Bone marrow (tissue), 2 donors: ENCODE measurements at regions not wholly inside any gene's neighbourhood (a gene's known extent, or its start where the extent isn't known, plus 50 kb on each side); places are given as distances from the start of the nearest gene placed in this dataset.
"Not testable (repeated sequence)": the region's sequence is repeated elsewhere in the genome, so short reads cannot be mapped to it uniquely, and the experiment has no call there.

Experiments used
- DNase-seq, 2 donors: peaks; one replicate each; lab custom pipeline; 2025; lab: John Stamatoyannopoulos, UW

DNA sequence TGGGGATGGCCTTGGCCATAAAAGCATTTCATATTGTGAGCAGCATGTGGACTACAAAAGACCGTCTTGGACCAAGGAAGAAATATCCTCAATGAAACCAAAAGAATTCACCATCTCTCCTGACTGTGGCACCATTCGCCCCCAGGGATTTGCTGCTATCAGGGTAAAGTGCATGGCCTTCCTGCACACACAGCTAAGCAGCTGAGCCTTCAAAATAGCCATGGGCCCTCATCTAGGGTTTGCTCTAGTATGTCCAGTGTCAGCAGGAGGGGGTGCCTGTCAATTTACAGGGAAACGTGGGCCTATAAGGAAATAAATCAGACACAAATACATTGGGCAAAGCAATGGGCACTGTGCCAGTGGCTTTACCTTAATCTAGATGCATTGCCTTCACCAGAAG is 296.6 kb upstream of the NBPF12 start:
- DNase-seq, result not testable (repeated sequence)

DNA sequence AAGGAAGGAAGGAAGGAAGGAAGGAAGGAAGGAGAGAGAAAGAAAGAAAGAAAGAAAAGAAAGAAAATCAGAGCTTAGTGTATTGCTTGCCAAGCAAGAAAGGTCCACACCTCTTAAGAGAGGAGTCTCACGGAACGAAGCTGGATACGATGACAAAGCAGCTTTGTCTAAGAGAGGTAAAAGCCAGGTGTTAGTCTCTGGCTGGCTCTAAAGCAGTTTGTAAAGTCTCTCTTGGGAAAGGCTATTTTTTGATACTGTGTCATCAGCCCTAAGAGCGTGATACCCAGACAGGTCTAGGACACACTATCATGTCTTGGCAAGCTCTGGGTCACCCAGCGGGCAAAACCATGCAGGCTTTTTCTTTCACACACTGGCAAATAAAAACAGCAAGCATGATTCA is 297.5 kb upstream of the NBPF12 start:
- DNase-seq, result not testable (repeated sequence)

DNA sequence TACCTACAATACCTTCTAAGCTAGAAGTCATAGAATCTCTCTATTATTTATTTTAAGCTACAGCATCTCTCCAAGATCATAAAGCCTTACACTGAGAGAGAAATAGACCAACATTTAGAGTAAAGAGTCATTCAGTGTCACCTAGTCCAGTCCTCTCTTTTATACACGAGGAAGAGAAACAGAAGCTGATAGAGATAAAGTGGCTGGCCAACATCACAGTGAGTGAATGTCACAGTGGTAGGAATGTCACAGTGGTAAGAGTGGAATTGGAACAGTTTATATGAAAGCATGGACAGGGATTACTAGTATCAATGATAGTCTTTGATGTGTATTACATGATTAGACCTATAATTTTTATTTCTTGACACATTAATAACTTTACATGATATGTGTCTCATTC is 307.8 kb upstream of the NBPF12 start:
- DNase-seq, result not testable (repeated sequence)

DNA sequence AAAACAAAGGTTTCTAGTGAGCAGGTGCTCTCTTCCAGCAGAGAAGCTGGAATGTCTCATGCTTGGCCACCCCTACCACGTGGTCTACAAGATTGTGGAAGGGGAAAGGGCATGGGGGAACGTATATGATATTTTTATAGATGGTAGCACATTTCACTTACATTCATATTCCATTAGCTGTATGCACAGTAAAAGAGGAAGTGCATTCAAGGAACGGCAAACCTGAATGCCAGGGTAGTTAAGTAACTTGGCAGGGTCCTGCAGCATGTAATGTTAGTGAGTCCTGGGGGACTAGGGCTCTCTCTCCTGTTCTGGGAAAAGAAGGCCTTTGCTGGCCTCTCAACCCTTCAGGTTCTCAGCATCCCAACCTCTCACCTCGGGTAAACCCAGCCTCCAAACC is 319.5 kb upstream of the NBPF12 start:
- DNase-seq, result not testable (repeated sequence)

DNA sequence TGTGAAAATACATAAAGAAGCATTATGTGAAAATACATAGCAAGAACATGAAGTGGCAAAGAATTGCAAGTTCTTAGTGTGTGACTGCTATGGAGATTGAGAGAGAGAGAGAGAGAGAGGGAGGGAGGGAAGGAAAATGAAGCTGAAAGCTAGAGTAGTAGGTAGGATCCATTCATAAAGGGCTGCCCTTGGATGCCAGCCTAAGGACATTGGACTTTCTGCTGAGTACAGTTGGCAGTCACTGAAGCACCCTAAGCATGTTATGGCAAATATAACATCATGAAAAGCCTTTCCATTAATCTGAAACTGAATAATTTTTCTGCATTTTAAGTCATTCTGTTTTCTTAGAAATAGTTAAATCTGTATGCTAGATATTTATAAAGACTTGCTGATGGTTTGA is 333.4 kb upstream of the NBPF12 start:
- DNase-seq, result not testable (repeated sequence)

DNA sequence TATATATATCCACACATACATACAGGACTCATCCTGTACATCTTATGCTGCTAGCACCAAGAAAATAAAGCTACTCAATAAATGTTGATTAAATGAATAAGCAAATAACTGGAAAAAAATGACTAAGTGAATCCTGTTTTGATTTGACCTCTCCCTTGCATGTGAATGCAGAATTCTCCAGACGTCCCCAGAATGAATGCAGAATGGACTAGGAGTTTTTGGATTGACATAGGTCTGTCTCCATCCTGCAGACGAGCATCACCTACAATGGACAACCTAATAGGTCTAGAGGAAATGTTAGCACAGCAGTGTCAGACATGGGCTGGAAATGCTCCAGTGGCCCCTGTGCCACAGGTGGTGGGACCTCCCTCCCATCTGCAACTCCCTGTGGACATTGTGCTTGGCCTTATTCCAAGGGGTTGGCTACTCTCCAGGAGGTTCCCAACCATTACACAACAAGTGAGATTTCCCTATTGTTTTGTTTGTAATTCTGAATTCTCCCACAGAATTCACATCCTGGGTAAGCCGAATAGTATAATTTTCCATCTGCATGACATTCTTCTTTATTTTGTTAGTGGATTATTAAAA is 337.3 kb upstream of the NBPF12 start:
- DNase-seq, result not testable (repeated sequence)

DNA sequence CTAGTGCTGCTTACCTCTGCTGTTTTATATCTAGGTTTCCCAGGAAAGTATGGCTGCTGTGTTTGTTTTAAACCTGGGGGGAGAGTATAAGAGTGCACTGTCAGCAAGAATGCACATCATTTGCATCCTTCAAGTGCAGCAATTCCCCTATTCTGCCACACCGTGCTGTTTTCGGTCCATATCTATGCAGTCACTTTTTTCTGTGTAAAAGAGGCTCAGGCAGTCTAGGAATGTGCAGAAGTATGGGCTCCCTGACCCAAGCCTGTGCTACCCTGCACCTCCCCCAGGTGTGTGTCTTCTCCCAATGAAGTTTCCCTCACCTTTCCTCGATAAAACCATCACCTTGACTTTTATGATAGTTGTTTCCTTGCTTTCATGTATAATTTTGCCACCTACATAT is 338.2 kb upstream of the NBPF12 start:
- not testable (repeated sequence) for DNase-seq

DNA sequence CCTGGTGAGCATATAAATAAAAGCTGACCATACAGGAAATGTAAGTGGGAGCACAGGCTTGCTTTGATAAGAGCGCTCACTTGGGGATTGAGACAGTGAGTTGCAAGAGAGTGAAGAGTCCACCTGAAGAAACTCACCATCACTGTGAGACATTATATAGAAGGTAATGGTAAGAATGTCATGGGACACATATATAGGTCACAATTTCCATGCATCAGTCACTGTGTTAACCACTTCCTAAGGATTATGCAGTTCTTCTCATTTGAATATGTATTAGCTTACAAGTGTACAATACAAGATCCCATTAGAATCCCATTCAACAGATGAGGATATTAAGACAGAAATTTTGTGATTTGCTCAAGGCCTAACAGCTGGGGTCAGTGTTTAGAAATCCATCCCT is 352.4 kb upstream of the NOTCH2NLA start:
- not testable (repeated sequence) for DNase-seq

DNA sequence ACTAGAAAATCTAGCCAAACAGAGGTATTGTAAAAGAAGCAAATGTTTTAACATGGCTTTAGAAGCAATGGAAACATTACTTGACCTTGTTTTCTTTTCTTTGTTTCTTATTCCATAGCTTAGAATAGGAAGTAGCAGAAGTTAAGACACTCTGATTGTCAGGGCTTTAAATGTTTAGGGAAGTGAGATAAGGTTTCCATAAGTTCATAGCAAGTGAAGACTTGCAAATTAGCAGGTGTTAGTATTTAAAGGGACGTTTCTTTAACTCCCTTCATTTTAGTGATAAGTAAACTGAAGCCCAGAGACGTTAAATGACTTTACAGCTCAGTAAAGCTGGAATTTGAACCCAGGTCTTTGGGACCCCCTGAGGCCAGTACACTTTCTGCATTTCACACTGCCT is 338.7 kb upstream of the NOTCH2NLA start:
- DNase-seq, result not testable (repeated sequence)

DNA sequence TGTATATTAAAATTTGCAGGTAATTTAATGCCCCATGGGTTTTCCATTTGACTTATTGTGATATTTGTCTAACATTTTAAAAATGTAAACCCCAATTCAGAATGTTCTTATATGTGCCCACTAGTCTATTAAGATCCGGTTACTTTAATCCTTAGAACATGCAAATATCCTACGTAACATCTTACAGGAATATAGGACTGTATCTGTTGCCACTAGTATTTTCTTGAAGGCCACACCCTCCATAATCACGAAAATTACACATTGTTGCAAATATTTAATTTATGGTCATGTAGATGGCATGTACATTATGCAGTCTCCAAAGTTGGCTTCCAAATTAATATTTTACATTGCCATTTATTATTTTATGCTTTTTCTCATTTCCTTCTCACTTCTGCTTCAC is 329.2 kb upstream of the NOTCH2NLA start:
- not testable (repeated sequence) for DNase-seq

DNA sequence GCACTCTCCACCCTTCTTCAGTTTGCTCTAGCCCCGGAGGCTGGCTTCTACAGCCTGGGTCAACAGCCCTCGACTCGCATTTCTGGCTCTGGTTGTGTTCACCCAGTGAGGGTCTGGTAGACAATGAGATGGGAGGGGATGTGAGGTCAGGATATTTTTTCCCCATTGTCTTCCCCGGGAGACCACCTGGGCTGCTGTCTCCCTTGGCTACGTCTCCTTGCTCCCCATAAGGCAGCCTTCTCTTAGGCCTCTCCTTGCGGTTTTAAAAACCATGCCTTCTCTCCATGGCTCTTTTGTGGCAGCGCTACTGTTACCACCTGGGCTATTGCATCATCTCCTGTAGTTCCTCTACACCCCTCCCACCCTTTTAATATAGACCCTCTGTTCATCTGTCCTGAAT is 327.6 kb upstream of the NOTCH2NLA start:
- DNase-seq, result not testable (repeated sequence)

DNA sequence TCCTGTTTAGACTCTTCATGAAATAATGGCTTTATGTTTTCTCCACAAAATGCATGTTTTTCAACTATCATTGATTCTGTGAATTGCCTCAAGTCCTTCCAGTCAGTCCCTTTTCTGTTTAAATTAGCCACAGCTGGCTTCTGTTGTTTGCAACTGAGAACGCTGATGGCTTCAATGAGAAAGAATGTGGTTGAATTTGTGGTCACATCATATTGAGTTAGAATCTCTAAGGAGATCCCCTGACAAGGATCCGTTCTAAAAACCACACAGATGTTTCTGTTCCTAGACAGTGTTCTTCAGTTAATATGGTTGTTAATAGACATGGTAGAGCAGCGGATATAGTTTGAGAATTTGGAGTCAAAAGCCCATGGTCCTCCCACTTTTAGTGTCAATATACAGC is 323.6 kb upstream of the NOTCH2NLA start:
- DNase-seq, result not testable (repeated sequence)

DNA sequence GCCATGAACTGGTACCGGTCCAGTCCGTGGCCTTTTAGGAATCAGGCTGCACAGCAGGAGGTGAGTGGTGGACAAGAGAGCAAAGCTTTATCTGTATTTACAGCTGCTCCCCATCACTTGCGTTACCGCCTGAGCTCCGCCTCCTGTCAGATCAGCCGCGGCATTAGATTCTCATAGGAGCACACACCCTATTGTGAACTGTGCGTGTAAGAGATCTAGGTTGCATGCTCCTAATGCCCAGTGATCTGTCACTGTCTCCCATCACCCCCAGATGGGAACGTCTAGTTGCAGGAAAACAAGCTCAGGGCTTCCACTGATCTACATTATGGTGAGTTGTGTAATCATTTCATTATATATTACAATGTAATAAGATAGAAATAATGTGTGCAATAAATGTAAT is 319.9 kb upstream of the NOTCH2NLA start:
- not testable (repeated sequence) for DNase-seq

DNA sequence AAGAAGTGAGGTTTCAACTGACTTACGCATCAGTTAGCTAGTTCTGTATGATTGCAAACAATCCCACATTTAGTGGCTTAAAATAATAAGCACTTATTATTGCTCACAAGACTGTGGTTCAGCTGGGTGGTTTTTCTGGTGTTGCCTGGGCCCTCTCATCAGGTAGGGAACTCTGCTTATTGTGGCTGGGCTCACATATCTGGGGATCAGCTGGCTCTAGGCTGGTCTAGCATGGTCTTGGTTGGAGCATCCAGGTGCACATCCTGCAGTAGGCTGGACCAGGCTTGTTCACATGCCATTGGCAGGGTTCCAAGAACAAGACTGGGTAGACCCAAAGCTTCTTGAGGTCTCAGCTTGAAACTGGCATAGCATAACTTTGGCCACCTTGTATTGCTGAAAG is 317.4 kb upstream of the NOTCH2NLA start:
- DNase-seq, result not testable (repeated sequence)

DNA sequence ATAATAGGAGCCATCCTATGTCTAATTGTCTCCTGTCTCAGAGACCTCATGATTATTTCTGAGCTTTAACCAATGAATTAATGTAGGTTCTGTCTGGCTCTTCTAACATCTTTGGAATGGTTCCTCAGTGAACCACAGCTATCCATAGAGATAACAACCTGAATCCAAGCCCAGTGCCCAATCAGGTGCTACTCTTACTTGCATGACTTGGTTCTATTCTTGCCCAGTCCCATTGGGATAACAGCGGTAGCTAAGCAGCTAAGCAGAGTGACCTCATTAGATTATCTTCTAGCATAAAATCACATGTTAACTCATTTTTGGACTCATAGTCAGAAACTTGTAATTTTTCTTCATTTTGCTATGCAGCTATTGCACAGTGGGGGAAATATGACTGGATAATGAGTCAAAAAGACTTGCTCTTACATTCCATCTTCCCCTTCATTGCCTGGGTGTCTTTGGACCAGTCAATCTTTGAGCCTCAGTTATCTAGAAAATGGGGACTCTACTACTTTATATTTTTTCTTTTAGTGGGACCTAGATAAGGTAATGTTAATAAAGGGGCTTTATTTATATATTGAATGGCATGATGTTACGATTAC is 309.1 kb upstream of the NOTCH2NLA start:
- DNase-seq, result not testable (repeated sequence)

DNA sequence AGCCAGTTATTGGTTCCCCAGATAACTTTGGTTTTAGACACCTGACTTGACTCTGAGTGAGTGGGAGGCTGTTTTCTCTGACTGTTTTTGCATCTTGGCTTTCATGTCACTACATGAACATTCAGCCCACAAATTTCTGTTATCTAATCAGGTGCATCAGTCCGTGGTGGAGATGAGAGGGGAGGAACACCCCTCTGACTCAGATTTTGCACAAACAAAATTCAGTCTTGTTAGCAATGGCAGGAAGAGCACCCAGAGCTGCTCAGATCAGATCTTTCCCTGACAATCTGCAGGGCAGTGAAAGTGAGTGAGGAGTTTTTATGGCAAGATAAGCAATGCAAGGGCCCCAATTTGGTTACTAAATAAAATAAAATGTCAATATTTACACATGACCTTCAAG is 307.2 kb upstream of the NOTCH2NLA start:
- not testable (repeated sequence) for DNase-seq

DNA sequence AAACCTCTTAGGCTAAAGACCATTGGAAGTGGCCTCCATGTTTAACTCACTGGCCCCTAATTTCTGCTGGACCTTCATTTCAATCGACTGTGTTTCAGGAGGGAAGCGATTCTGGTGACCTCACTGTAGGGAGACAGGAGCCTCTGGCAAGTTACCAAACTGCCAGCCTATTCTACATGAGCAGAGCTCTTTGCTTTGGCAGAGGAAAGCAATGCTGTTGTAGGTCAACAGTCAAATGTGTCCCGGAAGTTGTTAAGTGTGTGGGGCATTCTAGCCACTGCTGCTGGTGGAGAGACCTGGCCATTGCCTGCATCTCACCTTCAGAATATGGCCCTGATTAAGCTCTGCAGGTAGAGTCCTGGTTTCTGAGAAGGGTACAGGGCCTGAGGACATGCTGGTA is 306.8 kb upstream of the NOTCH2NLA start:
- DNase-seq, result not testable (repeated sequence)

DNA sequence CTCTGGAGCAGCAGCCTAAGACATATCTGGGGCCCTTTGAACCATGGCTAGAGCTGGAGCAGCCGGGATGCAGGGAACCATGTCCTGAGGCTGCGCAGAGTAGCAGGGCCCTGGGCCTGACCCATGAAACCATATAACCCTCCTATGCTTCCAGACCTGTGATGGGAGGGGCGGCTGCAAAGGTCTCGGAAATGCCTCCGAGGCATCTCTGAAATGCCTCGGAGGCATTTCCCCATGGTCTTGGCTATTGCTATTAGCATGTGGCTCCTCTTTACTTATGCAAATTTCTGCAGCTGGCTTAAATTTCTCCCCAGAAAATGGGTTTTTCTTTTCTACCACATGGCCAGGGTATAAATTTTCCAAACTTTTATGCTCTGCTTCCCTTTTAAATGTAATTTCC is 302.1 kb upstream of the NOTCH2NLA start:
- DNase-seq, result not testable (repeated sequence)

DNA sequence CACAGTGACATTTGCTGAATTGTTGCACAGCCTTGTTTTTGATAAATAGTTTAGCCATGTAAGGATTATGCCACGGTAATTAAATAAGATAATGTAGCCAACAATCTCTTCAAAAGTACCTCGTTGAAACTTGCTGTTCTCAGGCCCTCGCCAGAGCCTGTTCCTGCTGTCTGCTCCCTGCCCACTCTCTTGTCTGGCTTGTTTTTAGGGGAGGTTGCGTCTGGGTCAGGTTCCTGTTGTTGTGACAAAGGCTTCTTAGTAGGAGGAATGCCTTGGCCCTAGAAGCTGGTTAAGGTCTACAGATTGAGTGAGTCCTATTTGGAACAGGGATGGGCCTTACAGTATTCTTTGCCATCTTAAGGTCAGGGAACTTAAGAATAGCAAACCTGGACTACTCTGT is 294.0 kb upstream of the NOTCH2NLA start:
- DNase-seq, result not testable (repeated sequence)

DNA sequence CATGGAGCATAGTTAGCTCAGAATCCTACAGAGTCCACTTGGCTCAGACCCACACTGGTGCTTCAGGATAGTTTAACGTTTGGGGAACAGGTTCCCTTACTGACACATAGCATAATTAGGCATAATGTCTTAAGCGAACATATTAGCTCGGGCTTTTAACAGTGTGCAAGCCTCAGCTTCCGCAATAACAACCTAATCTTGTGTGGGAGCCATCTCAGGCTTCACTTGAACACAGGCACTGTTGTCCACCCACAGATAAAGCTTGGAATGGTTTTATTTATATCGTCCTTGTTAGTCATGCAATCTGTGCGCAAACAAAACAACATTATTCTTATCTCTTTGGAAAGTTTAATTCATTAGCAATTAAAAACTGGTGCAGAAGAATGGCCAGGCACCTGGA is 293.5 kb upstream of the NOTCH2NLA start:
- not testable (repeated sequence) for DNase-seq

DNA sequence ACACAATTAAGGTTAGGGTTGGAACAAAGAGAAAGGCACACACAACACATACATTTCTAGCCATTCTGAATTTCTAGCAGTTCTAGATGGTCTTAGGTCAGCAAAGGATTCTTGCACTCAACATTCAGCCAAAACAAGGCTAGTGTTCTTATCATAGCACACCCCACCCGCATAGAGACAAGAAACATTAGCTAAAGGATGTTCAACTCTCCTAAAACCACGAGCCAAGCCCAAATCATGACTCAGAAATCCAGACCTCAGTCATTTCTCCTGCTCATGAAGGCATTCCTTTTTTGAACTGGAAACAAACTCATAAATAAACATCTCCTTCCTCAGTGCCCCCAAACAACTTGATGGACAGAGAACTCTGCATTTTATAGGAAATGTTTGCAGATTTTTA is 293.0 kb upstream of the NOTCH2NLA start:
- not testable (repeated sequence) for DNase-seq

DNA sequence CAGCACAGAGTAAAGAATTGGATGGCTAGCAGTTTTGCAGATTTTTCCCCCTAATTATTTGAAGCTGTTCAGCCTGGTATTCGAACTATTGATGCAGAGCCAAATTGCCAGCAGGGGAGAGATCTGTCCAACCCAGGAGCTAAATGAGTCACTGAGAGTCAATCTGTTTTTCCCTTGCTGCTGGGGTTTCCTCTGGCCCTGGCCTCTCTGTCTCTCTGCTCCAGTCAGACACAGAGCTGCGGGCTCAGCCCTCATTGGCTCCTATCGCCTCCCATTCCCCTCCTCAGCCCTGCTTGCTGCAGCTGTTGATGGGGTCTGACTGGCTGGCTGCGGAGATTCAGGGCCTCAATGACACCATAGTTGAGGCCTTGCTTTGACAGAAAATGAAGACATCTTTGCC is 284.9 kb upstream of the NOTCH2NLA start:
- DNase-seq, result not testable (repeated sequence)

DNA sequence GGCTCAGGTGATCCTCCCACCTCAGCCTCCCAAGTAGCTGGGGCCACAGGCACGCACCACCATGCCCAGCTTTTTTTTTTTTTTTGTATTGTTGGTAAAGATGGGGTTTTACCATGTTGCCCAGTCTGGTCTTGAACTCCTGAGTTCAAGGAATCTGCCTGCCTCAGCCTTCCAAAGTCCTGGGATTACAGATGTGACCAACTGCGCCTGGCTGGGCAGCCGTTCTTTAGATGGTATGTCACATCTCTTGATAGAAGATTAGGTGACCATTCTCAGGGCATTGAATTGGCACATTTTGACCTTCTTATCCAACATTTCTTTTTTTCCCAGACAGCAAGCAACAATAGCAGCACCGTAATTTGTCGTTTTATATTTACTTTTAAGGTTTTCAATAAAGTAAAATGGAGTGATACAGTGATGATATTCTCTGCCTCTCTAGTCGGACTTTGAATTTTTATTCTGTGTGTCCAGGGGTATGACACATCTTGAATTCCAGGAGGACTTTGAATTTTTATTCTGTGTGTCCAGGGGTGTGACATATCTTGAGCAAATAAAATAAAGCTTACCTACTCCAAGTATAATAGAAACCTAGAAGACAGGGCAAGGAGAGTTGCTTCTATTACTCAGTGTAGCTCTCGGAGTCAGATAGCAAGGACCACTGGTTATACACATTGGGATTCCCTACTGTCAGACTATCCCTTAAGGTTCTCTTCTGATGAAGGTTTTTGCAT is 282.4 kb upstream of the NOTCH2NLA start:
- DNase-seq, result not testable (repeated sequence)
